Epithelial cell of esophagus (primary cell): ENCODE measurements at regions not wholly inside any gene's neighbourhood (a gene's known extent, or its start where the extent isn't known, plus 50 kb on each side); places are given as distances from the start of the nearest gene placed in this dataset.

Experiments
- DNase-seq: peaks from one replicate; pipeline ENCODE4 v3.0.0; 2010; ENCODE audit warnings: low read depth
- H3K4me3 ChIP-seq: 2 replicates; pipeline ENCODE4 v1.5.1; 2011; ENCODE audit warnings: mild to moderate bottlenecking, low read length, control low read depth
- CTCF ChIP-seq: IDR thresholded peaks from 2 replicates; pipeline ENCODE4 v1.5.1; 2011; ENCODE audit warnings: low read depth, mild to moderate bottlenecking, low read length, control low read depth, inconsistent platforms; ENCODE audit not compliant: insufficient read depth; ENCODE audit errors: missing control alignments

- no peak overlapping the region for H3K4me3 ChIP-seq
- no peak for DNase-seq
- TF ChIP-seq CTCF, result no peak
Observed at GRCh38 chr10:10680496-10680895, 337.2 kb upstream of the CELF2 start.

DNA sequence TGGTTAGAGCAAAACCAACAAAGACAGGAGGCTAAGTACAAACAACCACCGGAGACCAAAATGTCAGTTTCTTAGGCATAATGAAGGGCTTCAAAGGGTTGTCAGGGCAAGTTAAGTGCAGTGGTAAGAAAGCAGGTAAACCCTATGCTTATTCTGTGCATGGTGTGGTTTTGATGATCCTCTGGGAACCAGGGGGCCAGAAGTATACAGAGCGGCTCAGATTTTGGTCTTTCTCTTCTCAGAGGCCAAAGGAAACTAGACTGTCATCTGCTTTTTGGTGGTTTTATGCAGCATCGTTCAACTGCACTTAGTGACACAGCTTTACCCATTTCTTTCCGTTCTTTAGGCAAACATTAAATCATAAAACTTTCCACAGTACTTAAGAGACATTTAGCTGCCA lies 332.7 kb upstream of the CELF2 start:
- no peak for DNase-seq
- no peak for TF ChIP-seq CTCF
- no peak overlapping the region for H3K4me3 ChIP-seq

- no peak for TF ChIP-seq CTCF
- no peak for DNase-seq
Observed at GRCh38 chr10:10685566-10685965, 332.1 kb upstream of the CELF2 start.

GRCh38 chr10:10687751-10688150 lies 329.9 kb upstream of the CELF2 start:
- no peak overlapping the region for H3K4me3 ChIP-seq
- no peak for DNase-seq
- no peak for TF ChIP-seq CTCF

More at GRCh38 chr10:10685566-10685965, 332.1 kb upstream of the CELF2 start:
- H3K4me3 ChIP-seq, result no peak overlapping the region

DNA sequence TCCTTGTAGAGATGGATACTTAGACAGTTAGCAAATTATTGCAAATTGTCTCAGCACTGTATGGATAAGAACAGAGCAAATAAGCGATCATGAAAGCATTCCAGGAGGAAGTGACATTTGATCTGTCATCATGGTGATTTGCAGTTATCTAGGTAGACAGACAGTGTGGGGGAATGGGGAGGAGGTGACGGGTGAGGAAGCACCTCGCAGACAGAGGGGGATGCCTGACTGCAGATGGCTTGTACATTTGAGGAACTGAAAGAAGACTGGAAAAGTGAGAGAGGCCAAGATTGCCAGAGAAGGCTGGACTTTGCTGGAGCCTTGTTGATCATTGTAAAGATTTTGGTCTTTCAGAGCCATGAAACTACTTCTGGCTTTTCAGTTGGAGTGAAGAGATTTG lies 318.2 kb upstream of the CELF2 start:
- DNase-seq, result no peak
- TF ChIP-seq CTCF, result no peak
- H3K4me3 ChIP-seq, result no peak overlapping the region

GRCh38 chr10:10701084-10701611 lies 316.5 kb upstream of the CELF2 start:
- no peak overlapping the region for H3K4me3 ChIP-seq
- no peak for DNase-seq
- no peak for TF ChIP-seq CTCF

- no peak for DNase-seq
- TF ChIP-seq CTCF, result no peak
- no peak overlapping the region for H3K4me3 ChIP-seq
Observed at GRCh38 chr10:10702211-10702610, 315.5 kb upstream of the CELF2 start.
